ENCODE measurements at regions not wholly inside any gene's neighbourhood (a gene's known extent, or its start where the extent isn't known, plus 50 kb on each side); places are given as distances from the start of the nearest gene placed in this dataset.

DNA sequence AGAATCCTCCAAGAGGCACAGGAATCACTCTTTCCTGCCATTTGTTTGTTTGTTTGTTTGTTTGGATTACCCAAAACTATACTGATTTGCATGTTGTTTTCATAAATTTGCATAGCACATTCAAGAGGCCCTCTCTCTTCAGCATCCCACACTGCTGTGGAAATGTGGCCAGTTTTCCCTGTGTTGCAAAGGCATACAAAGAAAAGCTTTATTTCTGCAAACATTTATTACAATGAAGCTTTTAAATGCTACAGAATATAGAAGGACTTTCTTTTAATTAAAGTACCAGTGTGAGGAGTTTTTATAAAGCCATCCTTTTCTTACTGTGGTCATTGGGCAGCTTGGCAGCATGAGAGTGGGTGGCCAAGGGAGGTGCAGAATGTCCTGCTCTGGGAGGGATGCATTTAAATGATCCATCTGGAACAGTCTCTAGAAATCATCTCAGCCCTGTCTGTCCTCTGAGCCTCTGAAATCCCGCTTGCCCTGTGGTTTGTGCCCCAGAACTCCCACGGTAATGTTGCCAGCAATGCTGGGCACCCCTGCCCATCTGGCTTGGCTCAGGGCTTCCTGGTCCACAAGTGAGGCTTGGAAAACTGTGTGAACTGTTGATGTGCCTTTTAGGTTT, 356.8 kb upstream of the KIF2A start:
- Histone ChIP-seq H3K36me3 (no peaks in the 10 kb centered on the region), H3K27ac (no peak overlapping the region), H3K27me3 (no peaks in the 10 kb centered on the region), H3K4me3 (no peak overlapping the region), H3K9me3 (no peaks in the 10 kb centered on the region), H3K4me1 (no peaks in the 10 kb centered on the region)
- TF ChIP-seq EP300 (IDR thresholded peaks at IDR 0.05) (no peak), CTCF (IDR thresholded peaks at IDR 0.05) (no peak), POLR2A (IDR thresholded peaks at IDR 0.05) (no peak), POLR2AphosphoS5 (IDR thresholded peaks at IDR 0.05) (no peak)
- no peak for DNase-seq
- WGBS, 2 donors: 92 to 94% methylated on average over 2 of the region's 2 CpGs
- ATAC-seq (ENCODE audit: low FRiP score in 2 of 2): no peak

GRCh38 chr5:61949679-61950435, 356.1 kb upstream of the KIF2A start:
- WGBS, 2 donors: 90 to 97% methylated on average over 7 of the region's 7 CpGs
- no peaks in the 10 kb centered on the region for H3K36me3 ChIP-seq
- no peaks in the 10 kb centered on the region for H3K9me3 ChIP-seq
- no peaks in the 10 kb centered on the region for H3K4me1 ChIP-seq
- no peak overlapping the region for H3K4me3 ChIP-seq
- DNase-seq: no peak
- H3K27ac ChIP-seq: no peak overlapping the region
- no peaks in the 10 kb centered on the region for H3K27me3 ChIP-seq
- no peak for ATAC-seq (ENCODE audit: low FRiP score in 2 of 2)
- TF ChIP-seq CTCF (IDR thresholded peaks at IDR 0.05) (no peak), POLR2A (IDR thresholded peaks at IDR 0.05) (no peak), EP300 (IDR thresholded peaks at IDR 0.05) (no peak), POLR2AphosphoS5 (IDR thresholded peaks at IDR 0.05) (no peak)

GRCh38 chr5:61951295-61951694, 354.7 kb upstream of the KIF2A start:
- DNase-seq (no peak), ATAC-seq (ENCODE audit: low FRiP score in 2 of 2) (no peak)
- no peaks in the 10 kb centered on the region for H3K9me3 ChIP-seq
- no peaks in the 10 kb centered on the region for H3K36me3 ChIP-seq
- H3K27ac ChIP-seq: no peak overlapping the region
- H3K27me3 ChIP-seq: no peaks in the 10 kb centered on the region
- H3K4me3 ChIP-seq: no peak overlapping the region
- TF ChIP-seq POLR2AphosphoS5 (IDR thresholded peaks at IDR 0.05): no peak
- TF ChIP-seq POLR2A (IDR thresholded peaks at IDR 0.05): no peak
- TF ChIP-seq EP300 (IDR thresholded peaks at IDR 0.05): no peak
- TF ChIP-seq CTCF (IDR thresholded peaks at IDR 0.05): no peak
- 92 to 96% methylated on average over 3 of the region's 3 CpGs for WGBS, 2 donors
- no peaks in the 10 kb centered on the region for H3K4me1 ChIP-seq

DNA sequence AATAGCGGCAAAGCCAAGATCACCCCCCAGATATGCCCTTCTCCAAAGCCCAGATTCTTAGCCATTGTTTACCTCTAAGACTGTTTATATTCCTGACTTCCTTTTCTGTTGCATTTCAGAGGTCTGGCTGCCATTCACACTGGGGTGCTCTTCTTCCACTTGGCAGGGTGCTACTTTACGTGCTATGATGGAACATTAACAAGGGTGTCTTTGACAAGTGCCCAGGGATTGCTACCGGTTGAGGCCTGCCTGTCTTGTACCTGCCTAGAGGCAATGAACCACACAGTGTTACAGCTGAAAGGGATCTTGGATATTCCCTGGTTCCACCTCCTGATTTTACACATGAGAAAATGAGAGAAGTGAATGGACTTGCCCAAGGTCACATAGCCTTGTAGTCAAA, 352.1 kb upstream of the KIF2A start:
- Histone ChIP-seq H3K27ac (no peak overlapping the region), H3K4me1 (no peaks in the 10 kb centered on the region), H3K36me3 (no peaks in the 10 kb centered on the region), H3K27me3 (no peaks in the 10 kb centered on the region), H3K4me3 (no peak overlapping the region), H3K9me3 (no peaks in the 10 kb centered on the region)
- TF ChIP-seq POLR2A (IDR thresholded peaks at IDR 0.05) (no peak), CTCF (IDR thresholded peaks at IDR 0.05) (no peak), POLR2AphosphoS5 (IDR thresholded peaks at IDR 0.05) (no peak), EP300 (IDR thresholded peaks at IDR 0.05) (no peak)
- no peak for DNase-seq
- ATAC-seq (ENCODE audit: low FRiP score in 2 of 2): no peak
- 64 to 67% methylated on average over 3 of the region's 3 CpGs for WGBS, 2 donors
